Heart left ventricle (tissue), 13 donors: ENCODE measurements at regions not wholly inside any gene's neighbourhood (a gene's known extent, or its start where the extent isn't known, plus 50 kb on each side); places are given as distances from the start of the nearest gene placed in this dataset.

Experiments used
- POLR2A ChIP-seq, 2 donors: fragments of 450-650 bp; IDR thresholded peaks; one replicate each; pipeline ENCODE4 v1.6.1; 2017; ENCODE audit warnings: antibody characterized with exemption in 2 of 2, mild to moderate bottlenecking in 2 of 2, moderate library complexity in 2 of 2
- TF ChIP-seq, protein P1 (sequence below), 12 donors: fragments of 200-600 bp; sonication (generic) in 4 of 12; IDR thresholded peaks; one replicate each; pipeline versions ENCODE4 v1.5.0 to v1.8.0; 2018 to 2022; ENCODE audit warnings: antibody characterized with exemption in 12 of 12, mild to moderate bottlenecking in 5 of 12
- donor health status: ischemic (EF 13 %, LVEDD 7.1; RV severe dilation, severe dysfunction).
- donor health status: DM: no; HTN: yes; CAD: no.
- donor health status: DM: no; HTN: no; CAD: no.
- donor health status: ischemic (EF 25% LVEDD 6.9; RV normal size, moderate dysfunction).
- donor health status: ischemic (EF 25% LVEDD 5.7; RV mildly dilated, moderate dysfunction).
- donor health status: ischemic (EF 35%, LVEDD 5.7; RV mildly dilated, moderate dysfunction).
- donor health status: nonischemic (EF 11% LVEDD 7.7; RV severe dilation, severe dysfunction).
- donor health status: DM: yes; HTN: yes; CAD: no.
- donor health status: PGD.
- donor health status: ischemic (EF 29% LVEDD 5.4; RV normal size, mild dysfunction).
- donor health status: nonischemic (EF 23%, LVEDD 6.1; RV moderate dilation, normal function).

- TF ChIP-seq POLR2A (IDR thresholded peaks at IDR 0.05) = no peak
- TF ChIP-seq, protein P1, sequence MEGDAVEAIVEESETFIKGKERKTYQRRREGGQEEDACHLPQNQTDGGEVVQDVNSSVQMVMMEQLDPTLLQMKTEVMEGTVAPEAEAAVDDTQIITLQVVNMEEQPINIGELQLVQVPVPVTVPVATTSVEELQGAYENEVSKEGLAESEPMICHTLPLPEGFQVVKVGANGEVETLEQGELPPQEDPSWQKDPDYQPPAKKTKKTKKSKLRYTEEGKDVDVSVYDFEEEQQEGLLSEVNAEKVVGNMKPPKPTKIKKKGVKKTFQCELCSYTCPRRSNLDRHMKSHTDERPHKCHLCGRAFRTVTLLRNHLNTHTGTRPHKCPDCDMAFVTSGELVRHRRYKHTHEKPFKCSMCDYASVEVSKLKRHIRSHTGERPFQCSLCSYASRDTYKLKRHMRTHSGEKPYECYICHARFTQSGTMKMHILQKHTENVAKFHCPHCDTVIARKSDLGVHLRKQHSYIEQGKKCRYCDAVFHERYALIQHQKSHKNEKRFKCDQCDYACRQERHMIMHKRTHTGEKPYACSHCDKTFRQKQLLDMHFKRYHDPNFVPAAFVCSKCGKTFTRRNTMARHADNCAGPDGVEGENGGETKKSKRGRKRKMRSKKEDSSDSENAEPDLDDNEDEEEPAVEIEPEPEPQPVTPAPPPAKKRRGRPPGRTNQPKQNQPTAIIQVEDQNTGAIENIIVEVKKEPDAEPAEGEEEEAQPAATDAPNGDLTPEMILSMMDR (IDR thresholded peaks at IDR 0.05) = no peak
These were observed 138.3 kb upstream of the SNX7 start for GRCh38 chr1:98523256-98523655.
